Upper lobe of left lung (tissue), 4 donors: ENCODE measurements at regions not wholly inside any gene's neighbourhood (a gene's known extent, or its start where the extent isn't known, plus 50 kb on each side); places are given as distances from the start of the nearest gene placed in this dataset.

Source experiments
- EP300 ChIP-seq, 4 donors: sonication (generic); formaldehyde crosslinking; IDR thresholded peaks; one replicate each; pipeline ENCODE4 v1.5.1; 2017; ENCODE audit warnings: antibody characterized with exemption in 4 of 4, control low read depth in 2 of 4
- POLR2A ChIP-seq, 4 donors: fragments of 450-650 bp; IDR thresholded peaks; one replicate each; pipeline ENCODE4 v1.5.1; 2016 to 2017; ENCODE audit warnings: antibody characterized with exemption in 4 of 4, mild to moderate bottlenecking in 2 of 4
- TF ChIP-seq, protein P1 (sequence below), 6 experiments: fragments of 450-650 bp in 4 of 6; fragments of 200-600 bp in 2 of 6; sonication (generic) in 2 of 6; IDR thresholded peaks; one replicate each; pipeline ENCODE4 v1.5.1; 2016 to 2019; ENCODE audit warnings: antibody characterized with exemption in 6 of 6

- TF ChIP-seq EP300 (IDR thresholded peaks at IDR 0.05) (no peak), POLR2A (IDR thresholded peaks at IDR 0.05) (no peak)
- TF ChIP-seq, protein P1, sequence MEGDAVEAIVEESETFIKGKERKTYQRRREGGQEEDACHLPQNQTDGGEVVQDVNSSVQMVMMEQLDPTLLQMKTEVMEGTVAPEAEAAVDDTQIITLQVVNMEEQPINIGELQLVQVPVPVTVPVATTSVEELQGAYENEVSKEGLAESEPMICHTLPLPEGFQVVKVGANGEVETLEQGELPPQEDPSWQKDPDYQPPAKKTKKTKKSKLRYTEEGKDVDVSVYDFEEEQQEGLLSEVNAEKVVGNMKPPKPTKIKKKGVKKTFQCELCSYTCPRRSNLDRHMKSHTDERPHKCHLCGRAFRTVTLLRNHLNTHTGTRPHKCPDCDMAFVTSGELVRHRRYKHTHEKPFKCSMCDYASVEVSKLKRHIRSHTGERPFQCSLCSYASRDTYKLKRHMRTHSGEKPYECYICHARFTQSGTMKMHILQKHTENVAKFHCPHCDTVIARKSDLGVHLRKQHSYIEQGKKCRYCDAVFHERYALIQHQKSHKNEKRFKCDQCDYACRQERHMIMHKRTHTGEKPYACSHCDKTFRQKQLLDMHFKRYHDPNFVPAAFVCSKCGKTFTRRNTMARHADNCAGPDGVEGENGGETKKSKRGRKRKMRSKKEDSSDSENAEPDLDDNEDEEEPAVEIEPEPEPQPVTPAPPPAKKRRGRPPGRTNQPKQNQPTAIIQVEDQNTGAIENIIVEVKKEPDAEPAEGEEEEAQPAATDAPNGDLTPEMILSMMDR (IDR thresholded peaks at IDR 0.05): no peak
Observed at GRCh38 chr12:43058616-43059015, 469.1 kb upstream of the PRICKLE1 start.
